ENCODE measurements at regions not wholly inside any gene's neighbourhood (a gene's known extent, or its start where the extent isn't known, plus 50 kb on each side); places are given as distances from the start of the nearest gene placed in this dataset.

- no peak for DNase-seq (ENCODE audit: low read depth in 2 of 2)
Measured at GRCh38 chr12:98423963-98424362, 91.4 kb upstream of the TMPO start.

DNA sequence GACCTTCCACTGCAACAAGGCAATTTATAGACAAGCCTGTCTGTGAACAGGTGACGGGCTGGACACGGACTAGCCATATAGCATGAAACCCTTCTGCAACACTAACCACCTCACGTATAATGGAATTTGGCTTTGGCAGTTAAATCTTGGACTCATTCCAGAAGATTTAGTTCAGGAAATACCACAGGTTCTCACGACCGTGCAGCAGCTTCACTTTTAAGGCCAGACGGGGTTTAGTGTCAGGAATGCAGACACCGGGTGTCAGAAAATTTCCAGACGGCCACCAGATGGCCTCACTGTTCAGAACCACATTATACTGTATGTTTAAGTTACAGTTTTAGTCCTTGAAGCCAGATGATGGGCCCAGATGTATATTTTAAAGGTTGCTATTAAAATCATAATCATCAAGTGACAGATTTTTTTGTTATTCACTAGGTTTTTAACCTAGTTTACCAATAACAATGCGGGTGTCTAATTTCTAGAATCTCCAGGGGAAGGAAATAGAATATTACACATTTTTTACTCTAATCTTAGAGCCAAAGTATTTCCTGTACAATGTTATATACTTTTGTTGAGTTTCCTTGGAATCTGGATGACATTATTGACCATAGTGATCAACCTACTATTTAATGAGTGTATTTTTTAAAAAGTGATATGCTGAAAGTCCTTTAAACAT is 90.5 kb upstream of the TMPO start:
- DNase-seq (ENCODE audit: low read depth in 2 of 2): peak; percentile 16 to 41

GRCh38 chr12:98425859-98426258 is 89.5 kb upstream of the TMPO start:
- no peak for DNase-seq (ENCODE audit: low read depth in 2 of 2)

- DNase-seq (ENCODE audit: low read depth in 2 of 2): no peak
Measured at GRCh38 chr12:98431089-98431488, 84.3 kb upstream of the TMPO start.

DNA sequence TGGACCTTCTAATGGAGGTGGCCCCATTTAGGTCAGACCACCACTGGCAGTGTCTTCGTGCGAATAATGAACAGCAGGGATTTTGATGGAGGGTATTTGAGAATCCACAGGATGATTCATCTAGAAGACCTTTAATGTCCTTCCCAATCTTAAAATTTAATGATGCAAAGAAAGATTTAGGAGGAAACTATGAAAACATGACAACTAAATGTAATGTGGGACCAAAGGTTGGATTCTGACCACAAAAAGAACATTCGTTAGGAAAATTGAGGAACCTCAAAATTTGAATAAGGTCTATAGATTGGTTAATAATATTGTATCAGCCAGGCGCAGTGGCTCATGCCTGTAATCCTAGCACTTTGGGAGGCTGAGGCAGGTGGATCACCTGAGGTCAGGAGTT is 78.2 kb upstream of the TMPO start:
- no peak for DNase-seq (ENCODE audit: low read depth in 2 of 2)

GRCh38 chr12:98437806-98438595 is 77.4 kb upstream of the TMPO start:
- DNase-seq (ENCODE audit: low read depth in 2 of 2): no peak

DNA sequence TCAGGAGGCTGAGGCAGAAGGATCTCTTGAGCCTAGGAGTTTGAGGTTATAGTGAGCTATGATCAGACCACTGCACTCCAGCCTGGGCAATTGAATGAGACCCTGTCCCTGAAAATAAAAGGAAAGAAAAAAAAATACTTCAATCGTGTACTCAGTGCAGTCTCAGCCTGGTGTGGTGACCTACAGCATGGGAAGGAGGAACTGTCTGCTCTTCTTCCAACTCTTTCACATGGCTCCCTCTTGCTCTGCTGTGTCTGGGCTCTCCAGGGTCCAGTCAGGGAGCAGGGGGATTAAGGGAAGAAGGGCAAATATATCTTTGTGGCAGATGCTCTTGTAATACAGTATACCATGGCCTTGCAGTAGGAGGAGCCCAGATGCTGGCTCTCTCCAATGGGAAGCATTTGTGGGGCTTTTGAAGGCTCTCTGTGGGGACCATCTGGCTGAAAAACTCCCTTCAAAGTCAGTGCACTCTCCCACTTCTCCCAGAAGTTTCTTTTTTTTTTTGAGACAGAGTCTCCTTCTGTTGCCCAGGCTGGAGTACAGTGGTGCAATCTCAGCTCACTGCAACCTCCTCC is 76.6 kb upstream of the TMPO start:
- DNase-seq (ENCODE audit: low read depth in 2 of 2): no peak

- no peak for DNase-seq (ENCODE audit: low read depth in 2 of 2)
Measured at GRCh38 chr12:98439471-98439951, 75.9 kb upstream of the TMPO start.

GRCh38 chr12:98439981-98440581 is 75.3 kb upstream of the TMPO start:
- DNase-seq (ENCODE audit: low read depth in 2 of 2): peak in 1 of 2 donors; percentile 19

DNA sequence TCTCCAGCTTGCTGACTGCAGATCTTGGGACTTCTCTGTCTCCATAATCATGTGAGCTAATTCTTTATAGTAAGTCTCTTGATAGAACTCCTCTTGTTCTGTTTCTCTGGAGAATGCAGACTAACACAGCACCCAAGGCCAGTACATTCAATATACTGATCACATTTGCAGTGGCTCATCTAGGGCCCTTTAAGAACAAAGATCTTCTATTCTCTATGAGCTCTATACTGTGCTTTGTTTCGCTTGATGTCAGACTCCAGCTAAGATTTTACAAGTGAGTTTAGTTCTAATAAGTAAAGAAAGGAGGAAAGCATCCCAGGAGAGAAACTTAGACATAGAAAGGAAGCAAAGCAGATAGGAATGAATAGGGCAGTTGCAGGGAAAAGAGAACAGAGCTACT is 69.3 kb upstream of the TMPO start:
- DNase-seq (ENCODE audit: low read depth in 2 of 2): no peak

- DNase-seq (ENCODE audit: low read depth in 2 of 2): no peak
Measured at GRCh38 chr12:98446682-98447081, 68.7 kb upstream of the TMPO start.

DNA sequence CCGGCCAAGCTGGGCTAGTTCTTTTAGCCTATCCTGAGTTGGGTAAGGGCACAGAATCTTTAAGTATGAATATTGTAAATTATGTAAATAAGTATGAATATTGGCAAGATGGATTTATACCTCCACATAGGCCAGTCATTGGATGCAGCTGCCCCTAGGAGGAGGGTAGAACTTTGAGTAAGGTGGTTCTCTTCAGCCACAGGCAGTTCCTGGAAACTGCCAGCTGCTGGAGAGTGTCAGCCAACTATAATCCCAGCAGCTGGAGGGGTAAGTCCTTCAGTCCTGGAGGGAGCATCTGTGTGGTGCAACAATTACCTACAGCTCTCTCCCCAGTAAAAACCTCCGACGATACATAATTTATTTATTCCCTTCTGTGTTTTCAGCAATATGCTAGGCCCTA is 65.8 kb upstream of the TMPO start:
- DNase-seq (ENCODE audit: low read depth in 2 of 2): no peak

DNA sequence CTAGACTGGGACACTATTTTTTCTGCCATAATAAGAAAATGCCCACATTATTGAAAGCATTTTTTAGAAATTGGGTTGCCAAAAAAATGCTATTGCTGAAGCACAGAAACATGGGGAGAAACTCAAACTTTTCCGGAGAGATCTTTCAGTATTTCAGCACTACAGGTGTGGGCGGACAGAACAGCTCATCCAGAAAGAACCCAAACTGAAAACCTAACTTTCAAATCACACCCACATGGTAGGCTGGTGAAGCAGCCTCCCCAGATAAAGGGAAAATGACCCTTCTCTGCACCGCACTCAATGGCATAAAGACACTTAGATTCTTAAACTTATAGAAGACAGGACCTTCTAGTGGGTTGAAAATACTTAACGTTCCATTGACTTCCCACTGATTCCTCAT is 62.3 kb upstream of the TMPO start:
- DNase-seq (ENCODE audit: low read depth in 2 of 2): peak in 1 of 2 donors; percentile 4

DNA sequence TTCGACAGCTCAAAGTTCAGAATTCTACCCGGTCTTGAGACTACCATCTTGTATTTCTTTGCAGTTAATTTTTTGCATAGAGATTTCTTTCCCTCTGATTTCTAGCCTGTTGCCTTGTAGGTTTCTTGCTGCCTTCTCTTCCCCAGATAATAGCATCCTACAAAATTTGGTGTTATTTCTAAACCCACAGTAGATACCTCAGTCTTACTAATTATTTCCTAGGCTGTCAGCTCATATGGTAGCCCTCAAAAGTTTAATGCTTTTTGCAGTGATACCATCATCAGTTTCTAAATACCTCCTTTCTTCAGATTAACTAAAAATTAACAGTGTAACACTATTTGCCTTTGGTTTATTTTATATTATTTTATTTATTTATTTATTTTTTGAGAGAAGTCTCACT is 61.9 kb upstream of the TMPO start:
- no peak for DNase-seq (ENCODE audit: low read depth in 2 of 2)

DNA sequence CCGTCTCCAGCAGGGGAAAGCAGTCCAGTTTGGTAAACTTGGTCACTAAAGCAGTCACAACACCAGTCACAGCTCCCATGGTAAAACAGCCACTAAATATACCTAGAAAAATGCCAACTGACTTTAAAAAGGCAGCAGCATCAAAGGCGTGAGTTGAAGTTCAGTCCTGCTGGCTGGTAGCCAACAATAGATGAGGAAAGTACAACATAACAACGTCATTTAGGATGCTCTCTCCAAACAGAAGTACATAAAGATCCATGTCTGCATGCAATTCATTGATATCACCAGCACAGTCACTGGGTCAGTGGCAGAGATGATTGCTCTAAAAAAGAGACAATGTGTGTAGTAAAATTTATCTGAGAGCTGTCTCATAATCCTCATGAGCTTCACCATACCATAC is 59.3 kb upstream of the TMPO start:
- no peak for DNase-seq (ENCODE audit: low read depth in 2 of 2)

- peak; percentile 29 to 30 for DNase-seq (ENCODE audit: low read depth in 2 of 2)
Measured at GRCh38 chr12:98456576-98457573, 58.5 kb upstream of the TMPO start.

DNA sequence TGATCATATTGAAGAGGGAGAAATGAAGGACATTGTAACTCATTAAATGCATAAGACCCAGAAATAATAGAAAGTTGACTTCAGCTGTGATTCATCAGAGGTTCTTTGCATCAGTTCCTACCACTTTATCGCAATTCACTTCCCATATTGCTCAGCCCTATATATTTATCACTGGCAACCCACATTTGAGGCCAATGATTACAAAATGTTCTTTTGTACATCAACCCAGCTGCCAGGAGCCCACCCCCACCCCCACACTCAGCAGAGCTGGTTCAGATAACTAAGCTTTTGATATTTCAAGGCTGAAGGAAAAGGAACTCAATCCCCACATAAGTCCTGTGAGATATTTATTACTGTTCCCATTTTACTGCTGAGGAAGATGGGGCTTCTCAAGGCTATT is 51.2 kb upstream of the TMPO start:
- DNase-seq (ENCODE audit: low read depth in 2 of 2): no peak

GRCh38 chr12:98465505-98465904 is 49.9 kb upstream of the TMPO start:
- no peak for DNase-seq (ENCODE audit: low read depth in 2 of 2)
